HCT116 (cell line): ENCODE measurements at regions not wholly inside any gene's neighbourhood (a gene's known extent, or its start where the extent isn't known, plus 50 kb on each side); places are given as distances from the start of the nearest gene placed in this dataset.

Experiments
- ATAC-seq: fragments of 200-7000 bp; cut with Tn5 transposase; 2 replicates; pipeline ENCODE4 v1.9.1; 2020; ENCODE audit warnings: mild to moderate bottlenecking, moderate library complexity
- BruUV-seq: library from RNA; stranded (reverse); fragments of 400-500 nt; replicated peaks from 2 replicates; lab custom pipeline; 2021; lab: Mats Ljungman, UMichigan
- CTCF ChIA-PET: fragments of 300-600 bp; sonication (Branson Sonifier 250); formaldehyde crosslinking; loops from one replicate; lab custom pipeline; 2021; ENCODE audit warnings: antibody characterized with exemption; lab: Charles Lee
- POLR2A ChIA-PET: fragments of 300-600, 350-600 bp; sonication (Branson Sonifier 250); formaldehyde crosslinking; loops from one replicate; lab custom pipeline; 2021; ENCODE audit warnings: antibody characterized with exemption; lab: Charles Lee
- RAD21 ChIA-PET, 2 experiments: fragments of 300-600 bp; sonication (Branson Sonifier 250); formaldehyde crosslinking; loops; one replicate each; lab custom pipeline; 2023; ENCODE audit warnings: low total read pairs in 2 of 2; ENCODE audit not compliant: uncharacterized antibody in 2 of 2, unreplicated experiment in 2 of 2, low non-redundant PET in 1 of 2; lab: Charles Lee
- DNase-seq: peaks from one replicate; pipeline ENCODE4 v3.0.0-alpha.2; 2010; ENCODE audit warnings: low read depth, low spot score
- H2AFZ ChIP-seq: fragments of 200-600 bp; shearing (Covaris generic), sonication (generic); 2 replicates; pipeline ENCODE4 v1.6.1; 2017; ENCODE audit warnings: low read depth, mixed run types, mixed read lengths, antibody characterized with exemption, low read length; ENCODE audit not compliant: poor library complexity, severe bottlenecking
- H3K27ac ChIP-seq: 2 replicates; pipeline ENCODE4 v1.5.1; 2012; ENCODE audit warnings: low read depth, low read length
- H3K27me3 ChIP-seq: fragments of 200-600 bp; sonication (generic); 2 replicates; pipeline ENCODE4 v1.6.1; 2016; ENCODE audit warnings: mixed run types, low read length, mixed read lengths; ENCODE audit not compliant: insufficient read depth
- H3K36me3 ChIP-seq, 2 experiments: fragments of 200-500 bp in 1 of 2; fragments of 200-600 bp in 1 of 2; sonication (Bioruptor generic) in 1 of 2; sonication (generic) in 1 of 2; 2 replicates each; pipeline versions ENCODE4 v1.5.1 to v1.6.1; 2014 to 2016; ENCODE audit warnings: low read length in 2 of 2, inconsistent platforms in 1 of 2, mixed read lengths in 1 of 2, mixed run types in 1 of 2; ENCODE audit not compliant: insufficient read depth in 2 of 2, control insufficient read depth in 1 of 2
- H3K4me1 ChIP-seq, 2 experiments: fragments of 200-600 bp in 1 of 2; sonication (generic) in 1 of 2; 2 replicates each; pipeline versions ENCODE4 v1.5.1 to v1.6.1; 2012 to 2017; ENCODE audit warnings: low read length in 2 of 2, inconsistent platforms in 1 of 2, mild to moderate bottlenecking in 1 of 2, mixed read lengths in 1 of 2, mixed run types in 1 of 2, moderate library complexity in 1 of 2; ENCODE audit not compliant: insufficient read depth in 2 of 2, control insufficient read depth in 1 of 2
- H3K4me2 ChIP-seq: fragments of 200-600 bp; sonication (generic); 2 replicates; pipeline ENCODE4 v1.6.1; 2017; ENCODE audit warnings: mixed run types, low read length, mixed read lengths
- H3K4me3 ChIP-seq, 2 experiments: fragments of 200-600 bp in 1 of 2; sonication (generic) in 1 of 2; replicated peaks in 1 of 2; 2 replicates each; pipeline ENCODE4 v1.5.1; 2011 to 2016; ENCODE audit warnings: low read length in 2 of 2, control low read depth in 1 of 2, low read depth in 1 of 2, mild to moderate bottlenecking in 1 of 2, mixed read lengths in 1 of 2, mixed run types in 1 of 2
- H3K79me2 ChIP-seq: fragments of 200-600 bp; sonication (generic); 2 replicates; pipeline ENCODE4 v1.6.1; 2017; ENCODE audit warnings: mild to moderate bottlenecking, mixed run types, low read length, moderate library complexity, mixed read lengths; ENCODE audit not compliant: insufficient read depth
- H3K9ac ChIP-seq: fragments of 200-600 bp; sonication (generic); 2 replicates; pipeline ENCODE4 v1.6.1; 2016; ENCODE audit warnings: low read length, mixed read lengths
- H3K9me2 ChIP-seq: fragments of 200-600 bp; sonication (generic), shearing (Covaris generic); 2 replicates; pipeline ENCODE4 v1.6.1; 2017; ENCODE audit warnings: mixed run types, mild to moderate bottlenecking, moderate library complexity; ENCODE audit not compliant: insufficient read depth
- H3K9me3 ChIP-seq, 2 experiments: fragments of 200-500 bp in 1 of 2; fragments of 200-600 bp in 1 of 2; sonication (Bioruptor generic) in 1 of 2; sonication (generic) in 1 of 2; 2 replicates each; pipeline ENCODE4 v1.6.1; 2014 to 2017; ENCODE audit warnings: low read length in 2 of 2, mixed read lengths in 2 of 2, inconsistent platforms in 1 of 2, low read depth in 1 of 2, mild to moderate bottlenecking in 1 of 2, mixed run types in 1 of 2, moderate library complexity in 1 of 2; ENCODE audit not compliant: control insufficient read depth in 1 of 2, insufficient read depth in 1 of 2
- H4K20me1 ChIP-seq: fragments of 200-600 bp; sonication (generic), shearing (Covaris generic); 2 replicates; pipeline ENCODE4 v1.6.1; 2017; ENCODE audit warnings: mixed run types, mild to moderate bottlenecking, moderate library complexity; ENCODE audit not compliant: insufficient read depth
- CBX3 ChIP-seq: IDR thresholded peaks from 2 replicates; pipeline ENCODE4 v1.6.1; 2012; ENCODE audit warnings: low read depth
- CEBPB ChIP-seq: IDR thresholded peaks from 2 replicates; pipeline ENCODE4 v1.6.1; 2012; ENCODE audit warnings: low read depth
- ELF1 ChIP-seq: IDR thresholded peaks from 2 replicates; pipeline ENCODE4 v1.6.1; 2012; ENCODE audit warnings: low read depth, borderline replicate concordance
- JUND ChIP-seq: IDR thresholded peaks from 2 replicates; pipeline ENCODE4 v1.6.1; 2012
- POLR2A ChIP-seq: IDR thresholded peaks from 2 replicates; pipeline ENCODE4 v1.7.0; 2011; ENCODE audit warnings: borderline replicate concordance; ENCODE audit not compliant: insufficient read depth, insufficient read length; ENCODE audit errors: extremely low read depth
- RAD21 ChIP-seq: IDR thresholded peaks from 2 replicates; pipeline ENCODE4 v1.6.1; 2012; ENCODE audit warnings: low read depth, mild to moderate bottlenecking
- SP1 ChIP-seq: IDR thresholded peaks from 2 replicates; pipeline ENCODE4 v1.6.1; 2012; ENCODE audit warnings: low read depth
- TCF7L2 ChIP-seq: IDR thresholded peaks from 2 replicates; pipeline ENCODE4 v1.7.0; 2011; ENCODE audit warnings: borderline replicate concordance, inconsistent platforms; ENCODE audit not compliant: insufficient read depth, insufficient read length; ENCODE audit errors: extremely low read depth
- YY1 ChIP-seq: IDR thresholded peaks from 2 replicates; pipeline ENCODE4 v1.6.1; 2011; ENCODE audit warnings: low read length, low read depth, moderate library complexity, mild to moderate bottlenecking; ENCODE audit not compliant: insufficient replicate concordance; ENCODE audit errors: extremely low read depth
- intact Hi-C: fragments of 100-400 bp; cut with micrococcal nuclease; formaldehyde crosslinking; loops from 2 replicates; pipeline ENCODE4 v1.10.0; 2022
- TF ChIP-seq, protein P1 (sequence below), 3 experiments: fragments of 200-600 bp in 1 of 3; sonication (generic) in 1 of 3; IDR thresholded peaks in 2 of 3; conservative IDR thresholded peaks in 1 of 3; 2 replicates each; pipeline ENCODE4 v1.5.1; 2012 to 2017; ENCODE audit warnings: low read depth in 2 of 3, low read length in 2 of 3, antibody characterized with exemption in 1 of 3, borderline replicate concordance in 1 of 3, control low read depth in 1 of 3, mild to moderate bottlenecking in 1 of 3, mixed read lengths in 1 of 3, mixed run types in 1 of 3, moderate library complexity in 1 of 3; ENCODE audit not compliant: insufficient read depth in 1 of 3
- TF ChIP-seq, protein P2 (sequence below): IDR thresholded peaks from 2 replicates; pipeline ENCODE4 v1.6.1; 2012
- TF ChIP-seq, protein P3 (sequence below): IDR thresholded peaks from 2 replicates; pipeline ENCODE4 v1.6.1; 2012
- TF ChIP-seq, protein P4 (sequence below): IDR thresholded peaks from 2 replicates; pipeline ENCODE4 v1.6.1; 2011; ENCODE audit warnings: mild to moderate bottlenecking, low read length, moderate library complexity; ENCODE audit not compliant: insufficient replicate concordance; ENCODE audit errors: extremely low read depth

DNA sequence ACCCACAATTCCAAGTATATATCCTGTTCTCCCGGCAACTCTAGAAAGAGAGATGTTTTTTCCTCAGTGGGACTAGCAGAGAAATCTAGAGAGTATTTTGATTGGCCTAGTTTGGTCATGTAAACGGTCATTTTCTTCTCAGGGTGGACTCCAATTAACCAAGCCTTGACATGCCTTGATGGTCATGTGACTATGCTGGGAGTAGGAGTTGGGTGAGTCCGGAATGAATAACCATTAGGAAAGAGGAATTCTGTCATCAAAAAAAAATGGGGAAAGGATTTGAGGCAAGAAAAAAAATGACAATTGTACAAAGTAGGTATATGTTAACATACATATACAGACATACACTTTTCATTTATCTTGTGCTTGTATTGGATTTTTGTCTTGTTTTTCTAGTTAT lies 248.2 kb upstream of the CDH20 start (continued):
- TF ChIP-seq POLR2A (no peak), YY1 (no peak), JUND (no peak)

DNA sequence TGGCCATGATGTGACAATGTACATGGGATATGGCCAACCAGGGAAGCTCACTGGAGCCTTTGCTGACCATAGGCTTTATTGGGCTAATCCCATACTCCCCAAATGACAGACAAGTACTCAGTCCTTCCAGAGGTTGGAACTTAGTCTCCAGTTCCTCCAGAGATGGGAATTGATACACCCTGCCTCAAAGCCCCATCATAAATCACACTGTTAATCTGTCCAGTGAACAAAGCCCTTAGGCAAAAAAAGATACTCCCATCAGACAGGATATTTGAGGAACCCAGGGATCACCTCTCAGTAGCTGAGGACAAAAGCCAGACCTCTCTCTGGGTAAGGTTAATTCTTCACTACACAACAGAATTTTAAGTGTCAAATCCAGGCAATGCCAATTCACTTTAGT lies 247.5 kb upstream of the CDH20 start:
- H3K27ac ChIP-seq = no peak overlapping the region
- POLR2A ChIA-PET = no interaction called here
- TF ChIP-seq, protein P1, sequence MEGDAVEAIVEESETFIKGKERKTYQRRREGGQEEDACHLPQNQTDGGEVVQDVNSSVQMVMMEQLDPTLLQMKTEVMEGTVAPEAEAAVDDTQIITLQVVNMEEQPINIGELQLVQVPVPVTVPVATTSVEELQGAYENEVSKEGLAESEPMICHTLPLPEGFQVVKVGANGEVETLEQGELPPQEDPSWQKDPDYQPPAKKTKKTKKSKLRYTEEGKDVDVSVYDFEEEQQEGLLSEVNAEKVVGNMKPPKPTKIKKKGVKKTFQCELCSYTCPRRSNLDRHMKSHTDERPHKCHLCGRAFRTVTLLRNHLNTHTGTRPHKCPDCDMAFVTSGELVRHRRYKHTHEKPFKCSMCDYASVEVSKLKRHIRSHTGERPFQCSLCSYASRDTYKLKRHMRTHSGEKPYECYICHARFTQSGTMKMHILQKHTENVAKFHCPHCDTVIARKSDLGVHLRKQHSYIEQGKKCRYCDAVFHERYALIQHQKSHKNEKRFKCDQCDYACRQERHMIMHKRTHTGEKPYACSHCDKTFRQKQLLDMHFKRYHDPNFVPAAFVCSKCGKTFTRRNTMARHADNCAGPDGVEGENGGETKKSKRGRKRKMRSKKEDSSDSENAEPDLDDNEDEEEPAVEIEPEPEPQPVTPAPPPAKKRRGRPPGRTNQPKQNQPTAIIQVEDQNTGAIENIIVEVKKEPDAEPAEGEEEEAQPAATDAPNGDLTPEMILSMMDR (IDR thresholded peaks at IDR 0.05 in 2 of 3, conservative IDR thresholded peaks at IDR 0.05 in 1 of 3; ENCODE audit: borderline replicate concordance in 1 of 3, insufficient read depth in 1 of 3, low read depth in 2 of 3, low read length in 2 of 3) = no peak
- TF ChIP-seq SP1 (no peak), ELF1 (no peak), RAD21 (no peak), CEBPB (no peak), POLR2A (no peak), TCF7L2 (no peak), YY1 (no peak), CBX3 (no peak)
- TF ChIP-seq, protein P2, sequence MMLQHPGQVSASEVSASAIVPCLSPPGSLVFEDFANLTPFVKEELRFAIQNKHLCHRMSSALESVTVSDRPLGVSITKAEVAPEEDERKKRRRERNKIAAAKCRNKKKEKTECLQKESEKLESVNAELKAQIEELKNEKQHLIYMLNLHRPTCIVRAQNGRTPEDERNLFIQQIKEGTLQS = no peak
- TF ChIP-seq, protein P3, sequence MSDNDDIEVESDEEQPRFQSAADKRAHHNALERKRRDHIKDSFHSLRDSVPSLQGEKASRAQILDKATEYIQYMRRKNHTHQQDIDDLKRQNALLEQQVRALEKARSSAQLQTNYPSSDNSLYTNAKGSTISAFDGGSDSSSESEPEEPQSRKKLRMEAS = no peak
- TF ChIP-seq, protein P4, sequence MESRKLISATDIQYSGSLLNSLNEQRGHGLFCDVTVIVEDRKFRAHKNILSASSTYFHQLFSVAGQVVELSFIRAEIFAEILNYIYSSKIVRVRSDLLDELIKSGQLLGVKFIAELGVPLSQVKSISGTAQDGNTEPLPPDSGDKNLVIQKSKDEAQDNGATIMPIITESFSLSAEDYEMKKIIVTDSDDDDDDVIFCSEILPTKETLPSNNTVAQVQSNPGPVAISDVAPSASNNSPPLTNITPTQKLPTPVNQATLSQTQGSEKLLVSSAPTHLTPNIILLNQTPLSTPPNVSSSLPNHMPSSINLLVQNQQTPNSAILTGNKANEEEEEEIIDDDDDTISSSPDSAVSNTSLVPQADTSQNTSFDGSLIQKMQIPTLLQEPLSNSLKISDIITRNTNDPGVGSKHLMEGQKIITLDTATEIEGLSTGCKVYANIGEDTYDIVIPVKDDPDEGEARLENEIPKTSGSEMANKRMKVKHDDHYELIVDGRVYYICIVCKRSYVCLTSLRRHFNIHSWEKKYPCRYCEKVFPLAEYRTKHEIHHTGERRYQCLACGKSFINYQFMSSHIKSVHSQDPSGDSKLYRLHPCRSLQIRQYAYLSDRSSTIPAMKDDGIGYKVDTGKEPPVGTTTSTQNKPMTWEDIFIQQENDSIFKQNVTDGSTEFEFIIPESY = no peak
- no peak overlapping the region for H3K4me3 ChIP-seq
- BruUV-seq = no TSS peak
- no peaks in the 10 kb centered on the region for H3K36me3 ChIP-seq
- ATAC-seq (no peak), DNase-seq (no peak)
- no peak overlapping the region for H3K4me2 ChIP-seq
- no peak overlapping the region for H3K9ac ChIP-seq
- no peaks in the 10 kb centered on the region for H3K9me2 ChIP-seq
- RAD21 ChIA-PET = no interaction called here
- H3K4me1 ChIP-seq = no peaks in the 10 kb centered on the region
- H4K20me1 ChIP-seq = no peaks in the 10 kb centered on the region
- H3K27me3 ChIP-seq = no peaks in the 10 kb centered on the region
- H3K79me2 ChIP-seq = no peaks in the 10 kb centered on the region
- intact Hi-C loops = loop anchor here (5.0 kb wide), 1 partner anchor 1047 kb away; no protein-coding TSS in a partner anchor
- no peaks in the 10 kb centered on the region for H3K9me3 ChIP-seq
- CTCF ChIA-PET = no interaction called here
- H2AFZ ChIP-seq = no peak overlapping the region
